Uterus (tissue), 2 donors: ENCODE measurements at regions not wholly inside any gene's neighbourhood (a gene's known extent, or its start where the extent isn't known, plus 50 kb on each side); places are given as distances from the start of the nearest gene placed in this dataset.
"Not testable (repeated sequence)": the region's sequence is repeated elsewhere in the genome, so short reads cannot be mapped to it uniquely, and the experiment has no call there.

Source experiments
- POLR2A ChIP-seq, 2 donors: fragments of 450-650 bp; IDR thresholded peaks; one replicate each; pipeline ENCODE4 v1.6.1; 2016; ENCODE audit warnings: antibody characterized with exemption in 2 of 2, mild to moderate bottlenecking in 1 of 2, moderate library complexity in 1 of 2
- TF ChIP-seq, protein P1 (sequence below), 4 experiments: fragments of 200-600 bp in 2 of 4; fragments of 450-650 bp in 2 of 4; sonication (generic) in 2 of 4; IDR thresholded peaks; one replicate each; pipeline ENCODE4 v1.5.1; 2016 to 2019; ENCODE audit warnings: antibody characterized with exemption in 4 of 4, mild to moderate bottlenecking in 2 of 4, moderate library complexity in 1 of 4

DNA sequence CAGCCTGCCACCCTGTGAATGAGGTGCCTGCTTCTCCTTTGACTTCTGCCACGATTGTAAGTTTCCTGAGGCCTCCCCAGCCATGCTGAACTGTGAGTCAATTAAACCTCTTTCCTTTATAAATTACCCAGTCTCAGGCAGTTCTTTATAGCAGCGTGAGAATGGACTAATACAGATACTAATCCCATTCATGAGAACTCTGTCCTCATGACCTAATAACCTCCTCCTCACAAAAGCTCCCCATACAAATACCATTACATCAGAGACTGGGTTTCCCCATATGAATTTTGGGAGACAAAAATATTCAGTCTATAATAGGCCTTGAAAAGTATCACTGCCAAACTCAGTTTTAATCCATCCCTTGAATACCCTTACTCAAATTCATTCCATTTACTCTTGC lies 199.0 kb downstream of the FRK start:
- TF ChIP-seq, protein P1, sequence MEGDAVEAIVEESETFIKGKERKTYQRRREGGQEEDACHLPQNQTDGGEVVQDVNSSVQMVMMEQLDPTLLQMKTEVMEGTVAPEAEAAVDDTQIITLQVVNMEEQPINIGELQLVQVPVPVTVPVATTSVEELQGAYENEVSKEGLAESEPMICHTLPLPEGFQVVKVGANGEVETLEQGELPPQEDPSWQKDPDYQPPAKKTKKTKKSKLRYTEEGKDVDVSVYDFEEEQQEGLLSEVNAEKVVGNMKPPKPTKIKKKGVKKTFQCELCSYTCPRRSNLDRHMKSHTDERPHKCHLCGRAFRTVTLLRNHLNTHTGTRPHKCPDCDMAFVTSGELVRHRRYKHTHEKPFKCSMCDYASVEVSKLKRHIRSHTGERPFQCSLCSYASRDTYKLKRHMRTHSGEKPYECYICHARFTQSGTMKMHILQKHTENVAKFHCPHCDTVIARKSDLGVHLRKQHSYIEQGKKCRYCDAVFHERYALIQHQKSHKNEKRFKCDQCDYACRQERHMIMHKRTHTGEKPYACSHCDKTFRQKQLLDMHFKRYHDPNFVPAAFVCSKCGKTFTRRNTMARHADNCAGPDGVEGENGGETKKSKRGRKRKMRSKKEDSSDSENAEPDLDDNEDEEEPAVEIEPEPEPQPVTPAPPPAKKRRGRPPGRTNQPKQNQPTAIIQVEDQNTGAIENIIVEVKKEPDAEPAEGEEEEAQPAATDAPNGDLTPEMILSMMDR (IDR thresholded peaks at IDR 0.05), result not testable (repeated sequence)
- TF ChIP-seq POLR2A (IDR thresholded peaks at IDR 0.05), result not testable (repeated sequence)
